Nephron (organoid): ENCODE measurements at regions not wholly inside any gene's neighbourhood (a gene's known extent, or its start where the extent isn't known, plus 50 kb on each side); places are given as distances from the start of the nearest gene placed in this dataset.

Experiments used
- H3K27ac Mint-ChIP-seq, 3 experiments: 2 replicates each; pipeline ENCODE4 v1.8.0; 2020; ENCODE audit warnings: mixed read lengths in 3 of 3, mild to moderate bottlenecking in 2 of 3, moderate library complexity in 1 of 3
- H3K27me3 Mint-ChIP-seq: 2 replicates; pipeline ENCODE4 v1.8.0; 2021; ENCODE audit warnings: low read depth, mild to moderate bottlenecking, moderate library complexity, mixed read lengths
- H3K36me3 Mint-ChIP-seq: 2 replicates; pipeline ENCODE4 v1.8.0; 2020; ENCODE audit warnings: low read depth, mixed read lengths
- H3K4me1 Mint-ChIP-seq: 2 replicates; pipeline ENCODE4 v1.8.0; 2020; ENCODE audit warnings: mixed read lengths
- H3K4me3 Mint-ChIP-seq, 3 experiments: 2 replicates each; pipeline ENCODE4 v1.8.0; 2020; ENCODE audit warnings: mild to moderate bottlenecking in 3 of 3, mixed read lengths in 3 of 3, moderate library complexity in 2 of 3
- H3K9me3 Mint-ChIP-seq: 2 replicates; pipeline ENCODE4 v1.8.0; 2020; ENCODE audit warnings: mixed read lengths
- CTCF ChIP-seq, 3 experiments: fragments of 200-600 bp; sonication (generic); IDR thresholded peaks; one replicate each; pipeline ENCODE4 v1.5.0; 2021; ENCODE audit warnings: antibody characterized with exemption in 3 of 3; ENCODE audit not compliant: unreplicated experiment in 3 of 3

- no peaks in the 10 kb centered on the region for H3K36me3 Mint-ChIP-seq
- H3K4me3 Mint-ChIP-seq, result no peak overlapping the region
- H3K27ac Mint-ChIP-seq, result peak overlapping the region in 1 of 3 experiments; percentile 17
- TF ChIP-seq CTCF (IDR thresholded peaks at IDR 0.05; ENCODE audit: unreplicated experiment in 3 of 3), result no peak
- peaks cover 43% of the 10 kb centered on the region for H3K4me1 Mint-ChIP-seq
- peaks cover 12% of the 10 kb centered on the region for H3K27me3 Mint-ChIP-seq
- peaks cover 9% of the 10 kb centered on the region for H3K9me3 Mint-ChIP-seq
Measured at GRCh38 chr2:205913668-205914067, 172.3 kb downstream of the INO80D start.

GRCh38 chr2:205911306-205911705 is 174.7 kb downstream of the INO80D start:
- peaks cover 17% of the 10 kb centered on the region for H3K27me3 Mint-ChIP-seq

GRCh38 chr2:205909184-205909572 is 176.8 kb downstream of the INO80D start:
- Mint-ChIP-seq H3K9me3 (peaks cover 16% of the 10 kb centered on the region), H3K27me3 (peaks cover 13% of the 10 kb centered on the region), H3K4me1 (peaks cover 57% of the 10 kb centered on the region), H3K36me3 (no peaks in the 10 kb centered on the region), H3K27ac (peak overlapping the region; percentile 78 to 98 (median 88)), H3K4me3 (peak overlapping the region in 2 of 3 experiments; percentile 29 to 35)
- no peak for TF ChIP-seq CTCF (IDR thresholded peaks at IDR 0.05; ENCODE audit: unreplicated experiment in 3 of 3)

More at GRCh38 chr2:205911306-205911705, 174.7 kb downstream of the INO80D start:
- H3K4me3 Mint-ChIP-seq, result no peak overlapping the region
- peaks cover 63% of the 10 kb centered on the region for H3K4me1 Mint-ChIP-seq
- TF ChIP-seq CTCF (IDR thresholded peaks at IDR 0.05; ENCODE audit: unreplicated experiment in 3 of 3), result no peak
- H3K27ac Mint-ChIP-seq, result peak overlapping the region in 1 of 3 experiments; percentile 98
- no peaks in the 10 kb centered on the region for H3K36me3 Mint-ChIP-seq
- H3K9me3 Mint-ChIP-seq, result peaks cover 16% of the 10 kb centered on the region

GRCh38 chr2:205908212-205909183 is 177.5 kb downstream of the INO80D start:
- no peak for TF ChIP-seq CTCF (IDR thresholded peaks at IDR 0.05; ENCODE audit: unreplicated experiment in 3 of 3)
- Mint-ChIP-seq H3K9me3 (peaks cover 16% of the 10 kb centered on the region), H3K4me1 (peaks cover 53% of the 10 kb centered on the region), H3K36me3 (no peaks in the 10 kb centered on the region), H3K27ac (peak overlapping the region; percentile 78 to 98 (median 88)), H3K4me3 (peak overlapping the region in 2 of 3 experiments; percentile 40), H3K27me3 (peaks cover 13% of the 10 kb centered on the region)

GRCh38 chr2:205906419-205906818 is 179.6 kb downstream of the INO80D start:
- Mint-ChIP-seq H3K4me1 (peaks cover 64% of the 10 kb centered on the region), H3K36me3 (no peaks in the 10 kb centered on the region), H3K4me3 (no peak overlapping the region), H3K27ac (peak overlapping the region in 1 of 3 experiments; percentile 98), H3K9me3 (peaks cover 16% of the 10 kb centered on the region), H3K27me3 (peaks cover 9% of the 10 kb centered on the region)
- no peak for TF ChIP-seq CTCF (IDR thresholded peaks at IDR 0.05; ENCODE audit: unreplicated experiment in 3 of 3)
